Testis (tissue), 2 donors: ENCODE measurements at regions not wholly inside any gene's neighbourhood (a gene's known extent, or its start where the extent isn't known, plus 50 kb on each side); places are given as distances from the start of the nearest gene placed in this dataset.

Source experiments
- DNase-seq: peaks from one replicate; pipeline ENCODE4 v3.0.0-alpha.2; 2019
- H3K27ac ChIP-seq, 2 donors: fragments of 200-600 bp; sonication (generic); one replicate each; pipeline ENCODE4 v1.5.1; 2019
- H3K27me3 ChIP-seq: fragments of 200-600 bp; sonication (generic); one replicate; pipeline ENCODE4 v1.5.1; 2019
- H3K36me3 ChIP-seq: fragments of 200-600 bp; sonication (generic); one replicate; pipeline ENCODE4 v1.5.1; 2017; ENCODE audit warnings: low read depth; ENCODE audit errors: missing control alignments
- H3K4me1 ChIP-seq: fragments of 200-600 bp; sonication (generic); one replicate; pipeline ENCODE4 v1.5.1; 2019
- H3K4me3 ChIP-seq, 2 donors: fragments of 200-600 bp; sonication (generic); one replicate each; pipeline ENCODE4 v1.5.1; 2017 to 2019
- H3K9me3 ChIP-seq: fragments of 200-600 bp; sonication (generic); one replicate; pipeline ENCODE4 v1.5.1; 2017
- POLR2A ChIP-seq: fragments of 450-650 bp; IDR thresholded peaks from one replicate; pipeline ENCODE4 v1.6.1; 2017; ENCODE audit warnings: antibody characterized with exemption, mild to moderate bottlenecking, moderate library complexity
- WGBS, 2 donors: methylation state at CpG; one replicate each; pipeline ENCODE4 v1.1.5; 2018; 5-methylcytosine and 5-hydroxymethylcytosine counted together
- intact Hi-C: fragments of 100-400 bp; cut with DNase I; formaldehyde crosslinking; loops from one replicate; pipeline ENCODE4 v1.15.1; 2023; ENCODE audit warnings: low total_unique reads
- TF ChIP-seq, protein P1 (sequence below), 3 experiments: fragments of 450-650 bp in 2 of 3; fragments of 200-600 bp in 1 of 3; sonication (generic) in 1 of 3; IDR thresholded peaks; one replicate each; pipeline ENCODE4 v1.5.1; 2016 to 2019; ENCODE audit warnings: antibody characterized with exemption in 3 of 3, mild to moderate bottlenecking in 2 of 3, moderate library complexity in 1 of 3

DNA sequence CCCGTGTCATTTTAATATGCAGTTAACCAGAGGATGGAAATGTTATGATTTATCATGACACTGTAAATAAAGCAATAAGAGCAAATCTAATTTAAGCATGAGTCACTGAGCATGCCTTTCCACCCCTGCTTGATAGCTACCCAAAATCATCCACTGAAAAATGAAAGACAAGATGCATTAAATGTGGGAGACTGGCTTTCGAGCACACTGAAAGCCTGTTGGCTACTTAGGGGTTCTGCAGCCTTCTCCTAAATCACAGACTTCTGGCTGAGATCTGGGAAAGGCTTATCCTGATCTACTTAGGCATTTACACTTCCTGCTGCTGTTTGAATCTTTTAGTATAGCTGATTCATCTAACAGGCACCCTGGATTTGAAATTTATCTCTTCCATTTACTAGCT is 778.3 kb upstream of the CDH7 start:
- DNase-seq: no peak
- H3K27ac ChIP-seq: no peak overlapping the region
- H3K4me3 ChIP-seq: no peak overlapping the region
- H3K4me1 ChIP-seq: no peaks in the 10 kb centered on the region
- WGBS, 2 donors: 50 to 63% methylated on average over 2 of the region's 2 CpGs
- no peaks in the 10 kb centered on the region for H3K9me3 ChIP-seq
- no peaks in the 10 kb centered on the region for H3K27me3 ChIP-seq
- TF ChIP-seq, protein P1, sequence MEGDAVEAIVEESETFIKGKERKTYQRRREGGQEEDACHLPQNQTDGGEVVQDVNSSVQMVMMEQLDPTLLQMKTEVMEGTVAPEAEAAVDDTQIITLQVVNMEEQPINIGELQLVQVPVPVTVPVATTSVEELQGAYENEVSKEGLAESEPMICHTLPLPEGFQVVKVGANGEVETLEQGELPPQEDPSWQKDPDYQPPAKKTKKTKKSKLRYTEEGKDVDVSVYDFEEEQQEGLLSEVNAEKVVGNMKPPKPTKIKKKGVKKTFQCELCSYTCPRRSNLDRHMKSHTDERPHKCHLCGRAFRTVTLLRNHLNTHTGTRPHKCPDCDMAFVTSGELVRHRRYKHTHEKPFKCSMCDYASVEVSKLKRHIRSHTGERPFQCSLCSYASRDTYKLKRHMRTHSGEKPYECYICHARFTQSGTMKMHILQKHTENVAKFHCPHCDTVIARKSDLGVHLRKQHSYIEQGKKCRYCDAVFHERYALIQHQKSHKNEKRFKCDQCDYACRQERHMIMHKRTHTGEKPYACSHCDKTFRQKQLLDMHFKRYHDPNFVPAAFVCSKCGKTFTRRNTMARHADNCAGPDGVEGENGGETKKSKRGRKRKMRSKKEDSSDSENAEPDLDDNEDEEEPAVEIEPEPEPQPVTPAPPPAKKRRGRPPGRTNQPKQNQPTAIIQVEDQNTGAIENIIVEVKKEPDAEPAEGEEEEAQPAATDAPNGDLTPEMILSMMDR (IDR thresholded peaks at IDR 0.05): no peak
- TF ChIP-seq POLR2A: no peak
- no peaks in the 10 kb centered on the region for H3K36me3 ChIP-seq
- intact Hi-C loops: no loop called here

DNA sequence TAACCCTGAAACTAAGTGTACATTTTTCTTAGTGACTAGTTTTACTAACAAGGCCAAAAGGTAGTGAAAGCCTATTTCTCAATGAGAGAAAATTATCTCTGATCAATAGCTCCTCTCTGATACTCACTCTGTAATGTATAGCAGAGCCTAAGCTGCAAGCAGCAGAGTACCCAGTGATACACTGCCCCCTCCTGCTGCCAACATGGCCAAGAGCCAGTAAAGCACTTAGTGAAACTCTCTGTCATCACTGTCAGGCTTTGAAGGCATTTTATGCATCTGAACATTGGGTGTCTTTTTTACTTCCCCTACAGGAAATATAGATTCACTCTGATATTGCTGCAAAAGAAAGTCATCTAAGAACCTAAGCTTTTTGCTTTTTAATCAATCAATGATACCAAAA is 784.1 kb upstream of the CDH7 start:
- DNase-seq: no peak
- H3K27me3 ChIP-seq: no peaks in the 10 kb centered on the region
- H3K27ac ChIP-seq: no peak overlapping the region
- H3K4me3 ChIP-seq: no peak overlapping the region
- no peaks in the 10 kb centered on the region for H3K4me1 ChIP-seq
- TF ChIP-seq, protein P1 (IDR thresholded peaks at IDR 0.05): no peak
- TF ChIP-seq POLR2A: no peak
- no peaks in the 10 kb centered on the region for H3K9me3 ChIP-seq
- no peaks in the 10 kb centered on the region for H3K36me3 ChIP-seq
- intact Hi-C loops: no loop called here

DNA sequence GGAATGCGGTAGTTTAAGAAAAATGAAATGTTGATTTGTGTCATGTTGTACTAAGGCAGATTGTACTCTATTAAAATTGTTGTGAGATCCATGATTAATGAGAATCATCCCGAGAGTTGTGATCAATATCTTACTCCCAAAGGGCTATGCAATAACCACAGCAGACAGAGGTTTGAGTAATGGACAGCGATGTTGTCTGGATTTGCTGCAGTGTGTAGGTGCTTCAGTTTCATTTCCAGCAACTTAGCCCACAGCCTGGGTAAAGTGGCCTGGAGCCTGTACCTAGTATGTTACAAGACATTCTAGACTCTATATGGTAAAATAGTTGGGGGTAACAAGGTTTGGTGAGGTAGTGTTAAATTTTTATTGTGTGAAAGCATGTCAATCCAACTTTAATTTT is 794.3 kb upstream of the CDH7 start:
- TF ChIP-seq, protein P1 (IDR thresholded peaks at IDR 0.05): no peak
- no peak for TF ChIP-seq POLR2A
- H3K4me3 ChIP-seq: no peak overlapping the region
- intact Hi-C loops: no loop called here
- H3K4me1 ChIP-seq: no peaks in the 10 kb centered on the region
- WGBS, 2 donors: 79 to 85% methylated on average over 3 of the region's 3 CpGs
- H3K27ac ChIP-seq: no peak overlapping the region
- H3K9me3 ChIP-seq: no peaks in the 10 kb centered on the region
- no peaks in the 10 kb centered on the region for H3K36me3 ChIP-seq
- no peak for DNase-seq
- H3K27me3 ChIP-seq: no peaks in the 10 kb centered on the region

DNA sequence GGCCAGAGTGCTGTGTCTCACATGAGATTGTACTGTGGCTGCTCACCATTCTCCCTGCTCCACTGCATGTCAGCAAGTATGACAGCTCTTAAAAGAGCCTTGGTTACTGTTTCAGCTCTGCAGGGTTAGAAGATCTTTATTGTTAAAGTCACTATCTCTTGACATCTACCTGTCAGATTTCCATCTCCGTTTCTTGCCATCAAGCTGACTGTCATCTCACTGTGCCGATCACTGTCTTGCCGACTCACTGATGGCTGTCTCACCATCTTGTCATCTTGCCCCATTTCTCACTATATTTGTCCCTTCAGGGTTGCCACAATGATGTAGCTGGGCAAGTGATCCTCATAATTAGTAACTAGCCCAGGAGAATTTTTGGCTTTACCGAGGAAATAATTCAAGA is 800.9 kb upstream of the CDH7 start:
- H3K4me3 ChIP-seq: no peak overlapping the region
- H3K36me3 ChIP-seq: no peaks in the 10 kb centered on the region
- intact Hi-C loops: no loop called here
- DNase-seq: no peak
- no peak overlapping the region for H3K27ac ChIP-seq
- H3K4me1 ChIP-seq: no peaks in the 10 kb centered on the region
- TF ChIP-seq POLR2A: no peak
- TF ChIP-seq, protein P1 (IDR thresholded peaks at IDR 0.05): no peak
- WGBS, 2 donors: 86 to 95% methylated on average over 4 of the region's 4 CpGs
- no peaks in the 10 kb centered on the region for H3K9me3 ChIP-seq
- H3K27me3 ChIP-seq: no peaks in the 10 kb centered on the region

DNA sequence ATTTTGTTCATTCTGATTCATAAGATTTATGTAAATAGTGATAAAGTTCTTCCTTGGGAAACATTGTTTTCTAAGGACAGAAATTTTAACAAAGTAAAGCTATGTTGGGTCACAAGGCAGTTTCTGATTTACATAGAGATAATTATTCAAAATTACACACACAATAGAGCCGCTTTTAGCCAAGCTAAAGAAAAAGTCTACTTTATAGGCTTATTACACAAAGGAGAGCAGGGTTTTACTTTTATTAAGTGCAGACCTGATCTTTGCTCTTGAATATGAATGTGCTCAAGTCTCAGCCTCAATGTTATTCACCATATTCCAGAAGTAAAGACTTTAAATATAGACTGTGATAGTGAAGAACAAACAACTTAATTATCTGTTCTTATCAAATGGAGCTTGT is 787.8 kb upstream of the LINC00305 start:
- Histone ChIP-seq H3K36me3 (no peaks in the 10 kb centered on the region), H3K9me3 (no peaks in the 10 kb centered on the region), H3K4me1 (no peaks in the 10 kb centered on the region), H3K27ac (no peak overlapping the region), H3K27me3 (no peaks in the 10 kb centered on the region), H3K4me3 (no peak overlapping the region)
- WGBS, 2 donors: 90 to 94% methylated on average over 1 of the region's 1 CpG
- intact Hi-C loops: no loop called here
- TF ChIP-seq, protein P1 (IDR thresholded peaks at IDR 0.05): no peak
- no peak for TF ChIP-seq POLR2A
- no peak for DNase-seq
